ENCODE measurements at regions not wholly inside any gene's neighbourhood (a gene's known extent, or its start where the extent isn't known, plus 50 kb on each side); places are given as distances from the start of the nearest gene placed in this dataset.

DNA sequence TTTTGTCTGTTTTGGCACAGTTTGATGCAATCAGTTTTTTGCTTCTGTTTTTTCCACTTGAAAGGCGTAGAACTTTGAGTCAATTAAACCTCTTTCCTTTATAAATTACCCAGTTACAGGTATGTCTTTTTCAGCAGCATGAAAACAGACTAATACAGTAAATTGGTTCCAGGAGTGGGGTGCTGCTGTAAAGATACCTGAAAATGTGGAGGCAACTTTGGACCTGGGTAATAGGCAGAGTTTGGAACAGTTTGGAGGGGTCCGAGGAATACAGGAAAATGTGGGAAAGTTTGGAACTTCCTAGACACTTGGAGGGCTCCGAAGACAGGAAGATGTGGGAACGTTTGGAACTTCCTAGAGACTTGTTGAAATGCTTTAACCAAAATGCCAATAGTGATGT is 2022.2 kb downstream of the MAT2B start:
- TF ChIP-seq, protein P1, sequence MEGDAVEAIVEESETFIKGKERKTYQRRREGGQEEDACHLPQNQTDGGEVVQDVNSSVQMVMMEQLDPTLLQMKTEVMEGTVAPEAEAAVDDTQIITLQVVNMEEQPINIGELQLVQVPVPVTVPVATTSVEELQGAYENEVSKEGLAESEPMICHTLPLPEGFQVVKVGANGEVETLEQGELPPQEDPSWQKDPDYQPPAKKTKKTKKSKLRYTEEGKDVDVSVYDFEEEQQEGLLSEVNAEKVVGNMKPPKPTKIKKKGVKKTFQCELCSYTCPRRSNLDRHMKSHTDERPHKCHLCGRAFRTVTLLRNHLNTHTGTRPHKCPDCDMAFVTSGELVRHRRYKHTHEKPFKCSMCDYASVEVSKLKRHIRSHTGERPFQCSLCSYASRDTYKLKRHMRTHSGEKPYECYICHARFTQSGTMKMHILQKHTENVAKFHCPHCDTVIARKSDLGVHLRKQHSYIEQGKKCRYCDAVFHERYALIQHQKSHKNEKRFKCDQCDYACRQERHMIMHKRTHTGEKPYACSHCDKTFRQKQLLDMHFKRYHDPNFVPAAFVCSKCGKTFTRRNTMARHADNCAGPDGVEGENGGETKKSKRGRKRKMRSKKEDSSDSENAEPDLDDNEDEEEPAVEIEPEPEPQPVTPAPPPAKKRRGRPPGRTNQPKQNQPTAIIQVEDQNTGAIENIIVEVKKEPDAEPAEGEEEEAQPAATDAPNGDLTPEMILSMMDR (IDR thresholded peaks at IDR 0.05; ENCODE audit: poor library complexity, severe bottlenecking), result no peak
- TF ChIP-seq REST (IDR thresholded peaks at IDR 0.05; ENCODE audit: borderline replicate concordance) (no peak), SMC3 (conservative IDR thresholded peaks at IDR 0.05; ENCODE audit: poor library complexity) (no peak), RAD21 (conservative IDR thresholded peaks at IDR 0.05) (no peak), TAF1 (IDR thresholded peaks at IDR 0.05; ENCODE audit: low read depth) (no peak), EP300 (conservative IDR thresholded peaks at IDR 0.05; ENCODE audit: poor library complexity, severe bottlenecking) (no peak), MXI1 (conservative IDR thresholded peaks at IDR 0.05; ENCODE audit: poor library complexity, severe bottlenecking) (no peak), POLR2AphosphoS5 (IDR thresholded peaks at IDR 0.05) (no peak), EZH2 (IDR thresholded peaks at IDR 0.05; ENCODE audit: borderline replicate concordance, insufficient read depth, low read length, poor library complexity, severe bottlenecking) (no peak)

DNA sequence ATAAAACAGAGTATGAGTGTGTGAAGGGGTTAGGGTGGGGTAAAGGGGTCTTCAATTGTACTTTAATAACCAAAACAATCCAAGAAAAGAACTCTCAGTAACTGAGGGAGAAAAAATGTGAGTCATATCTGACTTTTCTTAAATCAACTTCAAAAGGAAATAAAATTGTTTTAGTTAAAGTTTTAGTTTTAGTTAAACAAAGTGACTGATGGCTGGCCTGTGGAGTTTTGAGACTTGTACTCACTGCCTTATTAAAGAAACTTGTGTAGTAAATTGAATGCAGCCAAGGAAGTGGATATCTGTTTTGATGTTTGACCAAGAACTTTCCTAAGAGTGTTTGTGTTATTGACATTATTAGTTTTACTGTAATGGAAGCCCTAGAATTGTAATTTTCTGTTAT is 2032.6 kb downstream of the MAT2B start:
- TF ChIP-seq RAD21 (conservative IDR thresholded peaks at IDR 0.05) (no peak), EP300 (conservative IDR thresholded peaks at IDR 0.05; ENCODE audit: poor library complexity, severe bottlenecking) (no peak), MXI1 (conservative IDR thresholded peaks at IDR 0.05; ENCODE audit: poor library complexity, severe bottlenecking) (no peak), TAF1 (IDR thresholded peaks at IDR 0.05; ENCODE audit: low read depth) (no peak), SMC3 (conservative IDR thresholded peaks at IDR 0.05; ENCODE audit: poor library complexity) (no peak), POLR2AphosphoS5 (IDR thresholded peaks at IDR 0.05) (no peak), EZH2 (IDR thresholded peaks at IDR 0.05; ENCODE audit: borderline replicate concordance, insufficient read depth, low read length, poor library complexity, severe bottlenecking) (no peak), REST (IDR thresholded peaks at IDR 0.05; ENCODE audit: borderline replicate concordance) (no peak)
- TF ChIP-seq, protein P1 (IDR thresholded peaks at IDR 0.05; ENCODE audit: poor library complexity, severe bottlenecking), result no peak
- H3K27me3 ChIP-seq (ENCODE audit: insufficient read depth, low read depth, low read length), result no peaks in the 10 kb centered on the region
- no peaks in the 10 kb centered on the region for H3K9me3 ChIP-seq (ENCODE audit: low read length)
- no peaks in the 10 kb centered on the region for H3K79me2 ChIP-seq (replicated peaks; ENCODE audit: insufficient read depth, low read length)
- H3K9ac ChIP-seq (ENCODE audit: low read length), result no peak overlapping the region
- no peaks in the 10 kb centered on the region for H3K36me3 ChIP-seq (ENCODE audit: insufficient read depth, low read length)
- no peak overlapping the region for H3K4me2 ChIP-seq (ENCODE audit: low read length)
- no peak overlapping the region for H3K27ac ChIP-seq (ENCODE audit: low read length)
- no peaks in the 10 kb centered on the region for H3F3A ChIP-seq (ENCODE audit: insufficient read depth, low read length, poor library complexity, severe bottlenecking)
- no peaks in the 10 kb centered on the region for H4K20me1 ChIP-seq (ENCODE audit: insufficient read depth)
- H3K9me2 ChIP-seq (ENCODE audit: insufficient read depth, low read length), result no peaks in the 10 kb centered on the region
- no peak overlapping the region for H2AFZ ChIP-seq (ENCODE audit: low read depth, low read length)
- H3K4me3 ChIP-seq (ENCODE audit: low read length), result no peak overlapping the region

More for the DNA sequence above, 2022.2 kb downstream of the MAT2B start:
- Histone ChIP-seq H3K4me2 (ENCODE audit: low read length) (no peak overlapping the region), H3K27me3 (ENCODE audit: insufficient read depth, low read depth, low read length) (no peaks in the 10 kb centered on the region), H2AFZ (ENCODE audit: low read depth, low read length) (no peak overlapping the region), H3K9me3 (ENCODE audit: low read length) (no peaks in the 10 kb centered on the region), H3K4me3 (ENCODE audit: low read length) (no peak overlapping the region), H3K9me2 (ENCODE audit: insufficient read depth, low read length) (no peaks in the 10 kb centered on the region), H4K20me1 (ENCODE audit: insufficient read depth) (no peaks in the 10 kb centered on the region), H3K9ac (ENCODE audit: low read length) (no peak overlapping the region), H3F3A (ENCODE audit: insufficient read depth, low read length, poor library complexity, severe bottlenecking) (no peaks in the 10 kb centered on the region), H3K79me2 (replicated peaks; ENCODE audit: insufficient read depth, low read length) (no peaks in the 10 kb centered on the region), H3K36me3 (ENCODE audit: insufficient read depth, low read length) (no peaks in the 10 kb centered on the region), H3K27ac (ENCODE audit: low read length) (no peak overlapping the region)
